NCI-H82 (cell line): ENCODE measurements at regions not wholly inside any gene's neighbourhood (a gene's known extent, or its start where the extent isn't known, plus 50 kb on each side); places are given as distances from the start of the nearest gene placed in this dataset.
"Not testable (repeated sequence)": the region's sequence is repeated elsewhere in the genome, so short reads cannot be mapped to it uniquely, and the experiment has no call there.

Source experiments
- DNase-seq: peaks from one replicate; lab custom pipeline; 2025; lab: John Stamatoyannopoulos, UW

DNA sequence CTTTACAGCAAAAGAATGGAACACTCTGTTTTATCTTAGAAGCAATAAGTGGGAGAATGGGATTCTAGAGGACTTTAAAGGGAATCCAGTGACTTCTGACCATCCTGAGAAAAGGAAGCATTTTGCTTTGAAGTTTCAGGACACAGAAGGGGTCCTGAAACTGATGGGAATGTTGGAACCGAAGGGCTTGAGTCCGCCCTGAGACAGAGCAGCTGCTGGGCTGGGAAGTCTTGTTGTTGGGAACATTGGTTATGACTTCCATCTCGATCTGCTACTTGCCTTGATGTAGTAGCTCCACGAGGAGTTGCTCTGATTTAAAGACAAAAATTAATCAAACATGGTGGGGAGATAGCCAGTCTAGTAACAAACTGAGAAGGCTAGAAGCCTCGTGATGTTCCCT is 177.6 kb downstream of the JCAD start:
- DNase-seq, result no peak

- DNase-seq, result peak; percentile 40
Observed at GRCh38 chr10:29881336-29881771, 178.0 kb downstream of the JCAD start.

DNA sequence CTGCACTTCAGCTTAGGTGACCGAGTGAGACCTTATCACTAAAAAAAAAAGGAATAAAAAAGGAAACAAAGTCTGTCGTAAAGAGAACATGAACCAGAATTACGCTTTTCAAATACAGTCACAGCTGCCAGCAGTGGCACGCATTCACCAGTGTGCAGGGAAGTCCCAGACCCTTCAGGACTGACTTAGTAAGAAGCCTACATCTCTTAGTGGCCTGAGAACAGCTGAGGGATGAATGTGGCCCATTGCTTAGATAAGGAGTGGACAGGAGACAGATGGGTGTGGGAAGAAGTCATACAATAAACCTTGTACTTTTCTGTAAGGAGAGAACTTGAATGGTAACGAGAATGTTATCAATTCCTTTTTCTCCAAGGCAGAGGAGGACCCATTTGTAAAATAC is 178.5 kb downstream of the JCAD start:
- no peak for DNase-seq

DNA sequence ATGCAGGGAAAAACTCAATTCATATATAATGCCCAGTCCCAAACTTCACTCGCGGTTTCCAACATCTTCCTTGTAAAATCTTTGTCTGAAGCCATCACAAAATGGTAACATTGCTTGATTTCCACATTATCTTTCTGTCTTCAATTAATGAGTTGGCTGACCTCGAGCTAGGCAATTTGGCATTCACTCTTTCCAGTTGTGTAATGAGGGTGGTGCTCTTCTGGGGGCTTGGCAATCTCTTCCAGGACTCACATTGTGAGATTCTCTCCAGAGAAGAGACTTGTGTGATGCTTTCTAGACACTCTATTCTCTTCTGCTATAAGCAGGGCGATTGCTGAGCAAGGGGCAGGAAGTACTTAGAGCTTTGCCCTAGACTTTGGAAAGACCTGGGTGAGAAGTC is 179.5 kb downstream of the JCAD start:
- DNase-seq, result no peak

GRCh38 chr10:29878492-29878891 is 180.9 kb downstream of the JCAD start:
- DNase-seq, result no peak

- DNase-seq, result no peak
Observed at GRCh38 chr10:29877793-29878491, 181.4 kb downstream of the JCAD start.

DNA sequence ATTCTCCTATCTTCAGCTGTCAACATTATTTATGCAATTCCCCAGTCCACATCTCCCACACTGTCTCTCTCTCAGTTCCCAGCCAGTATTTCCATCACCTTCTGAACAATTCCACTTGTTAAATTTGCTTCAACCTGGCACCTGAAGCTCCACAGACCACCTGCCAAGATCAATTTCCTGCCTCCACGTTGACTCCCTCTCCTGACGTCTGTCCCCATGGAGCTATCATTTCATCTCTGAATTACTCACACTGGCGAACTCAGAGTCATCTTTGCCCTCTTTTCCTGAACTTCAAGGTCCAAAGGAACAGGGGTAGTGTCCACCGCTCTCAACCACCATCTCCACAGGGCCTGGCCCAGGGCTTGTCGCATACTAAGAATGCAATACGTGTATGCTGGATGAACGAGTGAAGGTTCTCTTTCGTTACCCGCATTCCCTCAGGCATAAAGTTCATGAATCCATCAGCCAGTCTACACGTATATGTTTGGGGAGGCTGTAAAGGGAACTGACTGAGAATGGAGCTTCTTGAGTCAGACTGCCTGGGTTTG is 183.3 kb downstream of the JCAD start:
- DNase-seq, result no peak

- DNase-seq, result no peak
Observed at GRCh38 chr10:29874606-29875269, 184.6 kb downstream of the JCAD start.

GRCh38 chr10:29873941-29874484 is 185.4 kb downstream of the JCAD start:
- DNase-seq, result no peak

DNA sequence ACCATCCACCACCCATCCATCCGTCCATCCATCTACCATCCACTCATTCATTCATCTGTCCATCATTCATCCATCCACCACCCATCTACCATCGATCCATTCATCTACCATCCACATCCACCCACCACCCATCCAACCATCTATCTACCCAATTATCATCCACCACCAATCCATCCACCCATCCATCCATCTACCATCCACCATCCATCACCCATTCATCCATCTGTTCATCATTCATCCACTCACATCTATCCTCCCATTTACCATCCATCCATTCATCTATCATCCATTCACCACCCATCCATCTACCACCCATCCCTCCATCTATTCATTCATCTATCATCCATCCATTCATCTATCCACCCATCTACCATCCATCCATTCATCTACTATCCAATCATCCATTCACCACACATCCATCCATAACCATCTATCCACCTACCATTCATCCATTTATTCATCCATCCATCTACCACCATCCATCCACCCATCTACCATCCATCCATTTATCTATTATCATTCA is 188.8 kb downstream of the JCAD start:
- DNase-seq, result no peak

GRCh38 chr10:29869593-29869992 is 189.8 kb downstream of the JCAD start:
- DNase-seq, result no peak

GRCh38 chr10:29866356-29866755 is 193.0 kb downstream of the JCAD start:
- DNase-seq, result no peak

GRCh38 chr10:29865700-29866355 is 193.6 kb downstream of the JCAD start:
- DNase-seq, result no peak

DNA sequence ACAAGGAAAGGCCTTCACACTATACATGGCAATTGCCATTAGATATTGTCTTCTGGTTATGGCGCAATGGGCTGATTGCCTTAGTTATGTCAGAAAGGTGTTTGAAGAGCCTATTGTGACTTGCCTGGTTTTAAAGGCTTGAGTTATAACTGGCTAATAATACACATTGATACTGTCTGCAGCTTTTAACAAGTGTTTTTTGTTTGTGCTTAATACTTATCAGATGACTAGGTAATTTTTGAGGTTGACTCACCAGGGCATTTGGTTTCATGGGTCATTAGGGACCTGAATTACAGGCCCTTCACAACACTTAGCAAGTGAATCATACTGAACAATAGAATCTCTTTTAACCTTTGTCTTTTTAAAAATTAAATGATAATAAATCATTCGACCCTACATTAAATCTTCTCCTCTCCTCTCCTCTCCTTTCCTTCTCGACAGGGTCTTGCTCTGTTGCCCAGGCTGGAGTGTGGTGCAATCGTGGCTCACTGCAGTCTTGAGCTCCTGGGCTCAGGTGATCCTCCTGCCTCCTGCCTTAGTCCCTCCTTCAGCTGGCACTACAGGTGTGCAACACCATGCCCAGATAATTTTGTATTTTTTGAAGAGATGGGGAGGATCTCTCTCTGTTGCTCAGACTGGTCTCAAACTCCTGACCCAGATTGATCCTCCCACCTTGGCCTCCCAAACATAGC is 196.3 kb downstream of the JCAD start:
- no peak for DNase-seq

- no peak for DNase-seq
Observed at GRCh38 chr10:29861811-29862505, 197.4 kb downstream of the JCAD start.

DNA sequence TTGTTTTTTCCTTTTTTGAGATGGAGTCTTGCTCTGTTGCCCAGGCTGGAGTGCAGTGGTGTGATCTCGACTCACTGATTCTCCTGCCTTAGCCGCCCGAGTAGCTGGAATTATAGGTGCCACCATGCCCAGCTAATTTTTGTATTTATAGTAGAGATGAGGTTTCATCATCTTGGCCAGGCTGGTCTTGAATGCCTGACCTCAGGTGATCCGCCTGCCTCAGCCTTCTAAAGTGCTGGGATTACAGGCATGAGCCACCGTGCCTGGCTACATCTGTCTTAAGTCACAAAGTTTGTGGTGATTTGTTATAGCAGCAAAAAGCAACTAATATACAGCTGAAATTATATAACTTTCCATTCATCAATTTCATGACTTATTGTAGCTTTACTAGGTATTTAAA is 198.2 kb downstream of the JCAD start:
- DNase-seq, result not testable (repeated sequence)

- DNase-seq, result no peak
Observed at GRCh38 chr10:29860166-29860565, 199.2 kb downstream of the JCAD start.

DNA sequence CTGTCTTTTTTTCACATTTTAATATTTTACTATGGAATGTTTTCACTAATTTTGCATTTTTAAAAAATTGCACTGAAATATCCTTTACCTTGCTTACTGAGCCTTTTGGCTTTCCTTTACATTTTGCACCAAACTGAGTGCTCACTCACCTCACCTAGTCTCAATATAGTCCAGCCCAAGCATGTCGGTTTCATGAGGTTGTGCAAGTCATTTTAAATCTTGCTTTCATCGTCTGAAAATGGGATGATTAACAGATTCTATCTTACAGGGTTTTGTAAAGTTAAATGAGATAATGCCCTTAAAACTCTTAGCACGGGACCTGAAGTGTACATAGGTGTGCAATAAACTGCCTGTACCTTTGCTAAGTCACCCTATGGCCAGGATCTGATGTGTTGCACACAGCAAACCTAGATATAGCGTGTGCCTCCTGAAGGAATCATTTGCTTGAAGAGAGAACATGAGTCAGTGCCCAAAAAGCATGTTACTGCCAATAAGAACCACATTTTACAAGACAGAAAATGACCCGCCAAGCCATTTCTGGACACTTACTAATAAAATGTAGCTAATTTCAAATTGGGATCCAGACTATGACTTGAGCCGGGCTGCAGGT is 199.8 kb downstream of the JCAD start:
- DNase-seq, result no peak

DNA sequence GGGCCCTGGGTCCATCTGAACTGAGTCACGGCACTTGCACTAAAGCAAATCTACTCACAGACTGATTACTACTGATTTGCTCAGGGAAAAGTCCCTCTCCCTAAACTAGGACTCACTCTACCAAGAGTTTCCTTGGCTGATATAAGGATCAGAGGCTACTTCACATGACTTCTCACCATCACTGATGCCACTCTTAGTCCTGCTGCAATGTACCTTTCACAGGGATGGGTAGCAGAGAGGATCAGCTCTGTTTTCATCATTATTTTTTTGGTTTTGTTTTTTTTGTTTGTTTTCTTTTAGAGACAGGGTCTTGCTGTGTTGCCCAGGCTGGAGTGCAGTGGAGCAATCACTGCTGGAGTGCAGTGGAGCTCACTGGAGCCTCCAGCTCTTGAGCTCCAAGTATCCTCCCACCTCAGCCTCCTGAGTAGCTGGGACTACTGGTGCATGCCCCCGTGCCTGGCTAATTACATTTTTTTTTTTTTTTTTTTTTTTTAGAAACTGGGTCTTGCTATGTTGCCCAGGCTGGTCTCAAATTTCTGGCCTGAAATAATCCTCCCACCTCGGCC is 200.6 kb downstream of the JCAD start:
- no peak for DNase-seq
